GM18867 (cell line): ENCODE measurements at regions not wholly inside any gene's neighbourhood (a gene's known extent, or its start where the extent isn't known, plus 50 kb on each side); places are given as distances from the start of the nearest gene placed in this dataset.
"Not testable (repeated sequence)": the region's sequence is repeated elsewhere in the genome, so short reads cannot be mapped to it uniquely, and the experiment has no call there.

Experiments
- ATAC-seq: cut with Tn5 transposase; IDR thresholded peaks from one replicate; pipeline ENCODE4 v1.9.1; 2021; ENCODE audit warnings: mild to moderate bottlenecking, moderate library complexity; ENCODE audit not compliant: unreplicated experiment

DNA sequence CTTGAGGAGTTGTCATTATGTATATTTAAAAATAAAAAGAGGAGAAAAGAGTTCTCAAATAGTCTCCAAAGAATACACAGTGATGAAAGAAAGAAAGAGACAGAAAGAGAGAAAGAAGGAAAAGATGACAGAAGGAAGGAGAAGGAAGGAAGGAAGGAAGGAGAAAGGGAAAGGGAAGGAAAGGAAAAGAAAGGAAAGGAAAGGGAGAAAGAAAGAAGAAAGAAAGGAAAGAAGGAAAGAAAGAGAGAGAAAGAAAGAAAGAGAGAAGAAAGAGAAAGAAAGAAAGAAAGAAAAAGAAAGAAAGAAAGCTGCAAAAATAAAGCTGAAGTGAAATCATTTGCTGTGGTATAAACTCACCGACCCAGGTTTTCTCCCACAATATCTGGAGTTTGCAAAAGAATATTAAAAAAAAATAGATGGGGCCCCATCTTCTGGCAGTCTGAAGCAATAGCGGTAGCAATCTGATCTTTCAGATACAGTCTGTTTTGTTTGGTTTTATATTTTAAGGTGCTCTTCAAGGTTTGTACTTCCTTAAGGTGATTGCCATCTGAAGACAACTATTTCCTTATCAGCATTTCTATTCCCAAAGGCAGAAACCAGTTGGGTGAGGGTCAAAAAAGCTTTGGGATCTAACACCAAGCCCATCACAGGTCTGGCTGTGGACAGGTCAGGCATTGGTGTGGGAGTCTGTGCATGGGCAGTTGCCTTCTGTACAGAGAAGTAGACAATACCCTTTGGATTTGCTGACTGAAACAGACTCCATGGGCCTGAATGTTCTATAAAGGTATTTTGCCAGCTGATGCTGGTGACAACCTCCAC lies 160.4 kb downstream of the CPEB2 start:
- peak; percentile 80 for ATAC-seq

- ATAC-seq = no peak
Measured at GRCh38 chr4:15163284-15163645, 161.0 kb downstream of the CPEB2 start.

DNA sequence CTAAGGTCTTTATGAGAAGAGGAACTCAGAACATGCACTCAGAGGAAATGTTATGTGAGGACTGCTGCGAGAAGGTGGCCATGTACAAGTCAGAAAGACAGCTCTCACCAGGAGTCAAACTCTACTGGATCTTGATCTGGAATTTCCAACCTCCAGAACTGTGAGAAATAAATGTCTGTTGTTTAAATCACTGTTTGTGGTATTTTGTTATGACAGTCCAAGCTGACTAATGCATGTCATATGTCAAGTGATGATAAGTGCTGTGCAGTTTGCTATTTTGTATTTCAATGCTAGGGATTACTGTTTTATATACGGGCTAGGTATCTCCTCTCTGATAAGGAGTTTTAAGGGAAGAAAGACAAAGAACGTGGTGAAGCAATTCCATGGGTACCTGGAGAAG lies 162.3 kb downstream of the CPEB2 start:
- ATAC-seq = no peak

GRCh38 chr4:15167743-15168142 lies 165.5 kb downstream of the CPEB2 start:
- ATAC-seq = no peak

DNA sequence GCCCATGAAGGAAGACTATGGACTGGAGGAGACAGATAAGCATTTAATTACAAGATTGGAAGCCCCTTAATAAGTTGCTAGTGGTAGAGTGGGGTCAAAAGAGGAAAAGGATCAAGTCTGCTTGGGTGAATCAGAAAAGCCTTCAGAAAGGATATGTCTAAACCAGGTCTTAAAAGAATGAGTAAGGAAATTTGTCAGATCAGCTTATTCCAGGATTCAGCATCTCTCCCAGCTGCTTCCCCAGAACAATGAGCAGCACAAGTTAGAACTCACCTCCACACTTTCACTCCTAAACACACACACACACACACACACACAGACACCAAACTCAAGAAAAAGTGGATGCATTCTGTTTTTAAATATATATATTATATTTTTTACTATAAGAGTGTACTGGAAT lies 166.5 kb downstream of the CPEB2 start:
- ATAC-seq = no peak

GRCh38 chr4:15171725-15172124 lies 169.4 kb downstream of the CPEB2 start:
- ATAC-seq = no peak

- ATAC-seq = no peak
Measured at GRCh38 chr4:15173251-15173650, 171.0 kb downstream of the CPEB2 start.

DNA sequence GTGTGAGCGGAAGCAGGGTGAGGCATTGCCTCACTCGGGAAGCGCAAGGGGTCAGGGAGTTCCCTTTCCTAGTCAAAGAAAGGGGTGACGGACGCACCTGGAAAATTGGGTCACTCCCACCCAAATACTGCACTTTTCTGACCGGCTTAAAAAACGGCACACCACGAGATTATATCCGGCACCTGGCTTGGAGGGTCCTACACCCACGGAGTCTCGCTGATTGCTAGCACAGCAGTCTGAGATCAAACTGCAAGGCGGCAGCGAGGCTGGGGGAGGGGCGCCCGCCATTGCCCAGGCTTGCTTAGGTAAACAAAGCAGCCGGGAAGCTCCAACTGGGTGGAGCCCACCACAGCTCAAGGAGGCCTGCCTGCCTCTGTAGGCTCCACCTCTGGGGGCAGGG lies 171.9 kb downstream of the CPEB2 start:
- not testable (repeated sequence) for ATAC-seq

DNA sequence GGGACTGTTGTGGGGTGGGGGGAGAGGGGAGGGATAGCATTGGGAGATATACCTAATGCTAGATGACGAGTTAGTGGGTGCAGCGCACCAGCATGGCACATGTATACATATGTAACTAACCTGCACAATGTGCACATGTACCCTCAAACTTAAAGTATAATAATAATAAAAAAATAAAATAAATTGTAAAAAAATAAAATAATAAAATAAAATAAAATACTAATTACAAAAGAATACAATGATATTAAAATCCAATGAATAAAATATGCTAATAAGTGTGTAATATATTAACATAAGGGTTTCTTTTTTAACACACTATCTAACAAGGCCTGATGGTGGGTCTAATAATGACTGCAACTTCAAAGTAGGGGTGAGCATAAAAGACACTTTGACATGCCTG lies 177.6 kb downstream of the CPEB2 start:
- ATAC-seq = not testable (repeated sequence)

- no peak for ATAC-seq
Measured at GRCh38 chr4:15182600-15183220, 180.4 kb downstream of the CPEB2 start.

DNA sequence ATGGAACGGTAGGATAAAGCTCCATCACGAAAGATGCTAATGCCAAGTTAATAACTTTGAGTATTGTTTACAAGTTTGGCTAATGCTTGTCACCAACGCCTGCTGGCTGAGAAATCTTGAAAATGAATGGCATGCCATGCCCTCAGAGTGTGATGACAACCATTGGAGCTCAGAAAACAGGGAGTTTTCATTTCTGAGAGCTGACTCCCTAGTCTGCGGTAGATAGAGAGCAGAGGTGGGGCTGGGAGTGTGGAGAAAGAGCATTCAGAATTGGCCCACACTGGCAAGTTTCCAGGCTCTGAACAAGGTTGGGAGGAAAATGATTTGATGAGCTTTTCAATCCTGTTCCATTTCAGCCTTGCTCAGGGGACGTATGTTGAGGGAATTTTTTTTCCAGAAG lies 183.9 kb downstream of the CPEB2 start:
- ATAC-seq = no peak

GRCh38 chr4:15186806-15187205 lies 184.5 kb downstream of the CPEB2 start:
- ATAC-seq = no peak

DNA sequence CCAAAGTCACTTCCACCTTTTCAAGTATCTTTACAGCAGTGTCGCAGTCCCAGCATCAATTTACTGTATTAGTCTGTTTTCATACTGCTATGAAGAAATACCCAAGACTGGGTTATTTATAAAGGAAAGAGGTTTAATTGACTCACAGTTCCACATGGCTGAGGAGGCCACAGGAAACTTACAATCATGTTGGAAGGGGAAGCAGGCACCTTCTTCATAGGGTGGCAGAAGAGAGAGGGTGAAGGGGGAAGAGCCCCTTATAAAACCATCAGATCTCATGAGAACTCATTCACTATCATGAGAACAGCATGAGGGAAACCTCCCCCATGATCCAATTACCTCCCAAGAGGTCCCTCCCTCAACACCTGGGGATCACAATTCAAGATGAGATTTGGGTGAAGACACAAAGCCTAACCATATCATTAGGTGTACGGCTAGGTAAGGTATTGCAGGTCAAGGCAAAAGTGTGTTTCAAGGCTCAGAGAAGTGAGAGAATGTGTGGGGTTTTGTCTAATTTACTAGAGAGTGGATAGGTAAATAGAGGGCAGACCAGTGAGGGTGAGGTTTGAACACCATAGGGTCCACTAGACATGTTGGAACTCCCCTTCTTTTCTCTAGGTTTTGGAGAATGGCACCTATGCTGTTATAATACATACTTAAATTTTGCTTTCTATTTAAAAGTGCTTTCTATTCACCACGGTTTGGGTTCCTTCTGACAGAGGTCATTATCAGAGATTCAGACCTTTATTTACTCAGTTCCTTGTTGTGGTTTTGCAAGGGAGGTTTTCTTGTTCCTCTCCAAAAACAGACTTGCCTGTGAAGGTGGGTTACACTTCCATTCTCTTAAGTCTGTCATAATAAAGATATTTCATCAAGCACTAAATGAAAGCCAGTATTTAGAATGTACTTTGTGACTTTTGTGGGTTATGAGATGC lies 186.6 kb downstream of the CPEB2 start:
- peak; percentile 76 for ATAC-seq

DNA sequence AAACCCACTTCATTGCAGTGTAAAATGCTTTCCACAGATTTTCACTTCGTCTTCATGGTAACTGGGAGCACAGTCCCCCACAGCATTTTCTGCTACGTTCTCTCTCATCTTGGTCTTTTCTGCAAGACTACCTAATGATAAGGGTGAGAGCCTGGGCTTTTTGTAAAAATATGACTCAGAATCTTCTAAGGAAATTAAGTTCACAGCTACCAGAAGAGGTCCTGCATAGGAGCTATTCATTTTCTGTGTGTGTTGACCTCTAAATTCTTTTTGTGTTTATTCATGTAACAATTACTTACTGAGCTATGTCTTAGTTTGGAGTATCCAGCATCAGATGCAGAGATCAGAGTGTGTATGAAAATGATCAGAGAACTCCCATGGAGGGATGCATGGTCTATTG lies 192.2 kb downstream of the CPEB2 start:
- no peak for ATAC-seq

GRCh38 chr4:15197005-15197404 lies 194.7 kb downstream of the CPEB2 start:
- no peak for ATAC-seq

DNA sequence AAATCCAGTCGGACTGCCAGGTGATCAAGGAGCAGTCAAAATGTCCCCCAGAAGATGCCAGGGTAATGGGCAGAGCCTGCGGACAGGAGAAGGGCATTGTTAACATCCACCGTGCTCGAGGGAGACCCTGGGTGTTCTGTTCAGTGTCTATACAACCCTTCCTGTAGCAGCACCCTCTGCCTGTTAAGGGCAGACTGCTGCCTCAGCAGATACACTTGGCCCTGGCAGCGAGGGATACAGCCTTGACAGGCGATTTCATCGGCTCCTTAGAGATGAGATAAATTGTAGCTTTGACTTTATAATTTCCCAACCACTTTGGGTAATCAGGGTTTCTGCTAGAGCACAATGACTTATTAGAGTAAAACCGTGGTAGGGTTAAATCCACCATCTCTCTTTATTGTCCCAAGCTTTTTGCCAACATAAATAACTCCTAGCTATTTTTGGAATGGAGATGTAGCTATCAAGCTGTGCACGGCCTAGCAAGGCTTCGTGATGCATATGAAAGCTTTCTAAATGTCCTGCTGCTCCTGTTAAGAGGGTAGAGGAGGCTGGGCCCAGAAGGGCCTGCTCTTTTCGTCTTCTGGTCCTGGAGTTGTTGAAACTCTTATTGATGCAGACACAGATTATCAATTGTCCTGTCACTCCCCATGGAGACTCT lies 195.9 kb downstream of the CPEB2 start:
- ATAC-seq = no peak

DNA sequence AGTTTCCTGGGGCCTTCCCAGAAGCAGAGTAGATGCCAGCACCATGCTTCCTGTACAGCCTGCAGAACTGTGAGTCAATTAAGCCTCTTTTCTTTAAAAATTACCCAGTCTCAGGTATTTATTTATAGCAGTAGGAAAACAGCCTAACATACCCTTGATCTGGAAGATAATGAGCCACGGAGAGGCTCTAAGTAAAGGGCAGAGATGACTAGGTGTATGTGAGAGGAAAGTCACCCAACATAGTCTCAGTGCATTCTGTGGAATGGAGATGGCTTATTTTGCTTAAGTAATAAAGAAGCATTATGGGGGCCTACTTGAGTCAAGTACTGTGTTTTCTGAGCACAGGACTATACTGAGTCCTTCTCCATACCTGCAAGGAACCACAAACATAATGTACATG lies 199.5 kb downstream of the CPEB2 start:
- ATAC-seq = no peak

DNA sequence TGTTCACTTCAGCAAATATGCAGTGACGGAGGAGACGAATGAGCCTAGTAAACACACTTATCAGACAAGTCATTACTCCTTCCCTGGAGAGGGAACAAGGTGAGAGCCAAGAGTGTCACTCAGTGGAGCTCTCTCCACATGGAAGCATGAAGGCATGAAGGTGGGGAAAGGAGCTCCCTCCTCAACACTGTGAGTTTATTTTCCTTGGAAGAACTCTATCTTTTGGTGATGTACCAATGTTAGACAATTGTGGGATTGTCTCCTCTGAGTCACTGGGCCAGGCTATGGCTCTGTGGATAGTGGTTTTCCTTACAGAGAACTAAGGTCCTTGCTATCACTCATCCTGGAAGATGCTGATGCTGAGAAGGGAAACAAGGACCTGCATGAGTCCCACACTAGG lies 200.2 kb downstream of the CPEB2 start:
- ATAC-seq = no peak

- ATAC-seq = not testable (repeated sequence)
Measured at GRCh38 chr4:15206526-15206925, 204.2 kb downstream of the CPEB2 start.

- ATAC-seq = no peak
Measured at GRCh38 chr4:15213302-15213970, 211.2 kb downstream of the CPEB2 start.
